ENCODE measurements at regions not wholly inside any gene's neighbourhood (a gene's known extent, or its start where the extent isn't known, plus 50 kb on each side); places are given as distances from the start of the nearest gene placed in this dataset.
"Not testable (repeated sequence)": the region's sequence is repeated elsewhere in the genome, so short reads cannot be mapped to it uniquely, and the experiment has no call there.

DNA sequence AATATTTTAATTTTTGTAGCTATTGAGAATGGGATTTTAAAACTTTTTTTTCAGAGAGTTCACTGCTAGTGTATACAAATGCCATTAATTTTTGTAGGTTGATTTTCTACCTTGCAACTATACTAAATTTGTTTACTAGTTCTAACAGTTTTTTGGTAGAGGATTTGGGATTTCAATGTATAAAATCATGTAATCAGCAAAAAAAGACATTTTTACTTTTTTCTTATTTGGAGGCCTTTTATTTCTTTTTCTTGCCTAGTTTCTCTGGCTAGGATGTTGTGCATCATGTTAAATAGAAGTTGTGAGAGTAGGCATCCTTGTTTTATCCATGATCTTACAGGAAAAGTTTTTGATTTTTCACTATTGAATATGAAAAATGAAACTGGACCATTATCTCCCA lies 602.9 kb upstream of the KIF2B start:
- Histone ChIP-seq H3K79me2 (ENCODE audit: control insufficient read depth, low read length) (no peaks in the 10 kb centered on the region), H3K4me1 (ENCODE audit: control insufficient read depth, low read length) (no peaks in the 10 kb centered on the region), H3K4me3 (ENCODE audit: low read length) (no peak overlapping the region), H3K36me3 (ENCODE audit: control insufficient read depth, low read length) (no peaks in the 10 kb centered on the region), H3K27ac (ENCODE audit: low read depth, low read length) (no peak overlapping the region), H3K27me3 (ENCODE audit: control insufficient read depth, low read length) (no peaks in the 10 kb centered on the region), H3K9me3 (ENCODE audit: control insufficient read depth, insufficient read depth, low read length) (no peaks in the 10 kb centered on the region), H3F3A (ENCODE audit: control insufficient read depth, insufficient read depth) (no peaks in the 10 kb centered on the region), H4K20me1 (ENCODE audit: control insufficient read depth, insufficient read depth, low read depth, low read length) (no peaks in the 10 kb centered on the region), H3K4me2 (ENCODE audit: low read length) (no peak overlapping the region), H3K9me2 (replicated peaks; ENCODE audit: control insufficient read depth, low read length) (no peaks in the 10 kb centered on the region)
- TF ChIP-seq CTCF (IDR thresholded peaks at IDR 0.05; ENCODE audit: low read depth, low read length, poor library complexity, severe bottlenecking) (no peak), EZH2phosphoT487 (IDR thresholded peaks at IDR 0.05; ENCODE audit: borderline replicate concordance, low read length) (no peak)

DNA sequence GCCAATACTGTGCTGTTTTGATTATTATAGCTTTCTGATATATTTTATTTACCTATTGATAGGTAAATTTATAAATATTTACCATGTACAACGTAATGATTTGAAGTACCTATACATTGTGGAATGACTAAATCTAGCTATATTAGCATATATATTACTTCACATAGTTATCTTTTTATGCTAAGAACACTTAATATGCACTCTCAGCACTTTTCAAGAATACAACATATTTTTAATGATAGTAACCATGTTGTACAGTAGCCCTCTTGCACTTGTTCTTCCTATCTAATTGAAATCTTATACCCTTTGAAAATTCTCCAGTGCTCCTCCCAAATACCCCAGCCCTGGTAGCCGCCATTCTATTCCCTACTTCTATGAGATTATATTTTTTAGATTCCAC lies 604.0 kb upstream of the KIF2B start:
- H3K36me3 ChIP-seq (ENCODE audit: control insufficient read depth, low read length): no peaks in the 10 kb centered on the region
- H3K9me3 ChIP-seq (ENCODE audit: control insufficient read depth, insufficient read depth, low read length): no peaks in the 10 kb centered on the region
- no peak overlapping the region for H3K4me2 ChIP-seq (ENCODE audit: low read length)
- H3K27ac ChIP-seq (ENCODE audit: low read depth, low read length): no peak overlapping the region
- no peak for TF ChIP-seq EZH2phosphoT487 (IDR thresholded peaks at IDR 0.05; ENCODE audit: borderline replicate concordance, low read length)
- no peak for TF ChIP-seq CTCF (IDR thresholded peaks at IDR 0.05; ENCODE audit: low read depth, low read length, poor library complexity, severe bottlenecking)
- H3K9me2 ChIP-seq (replicated peaks; ENCODE audit: control insufficient read depth, low read length): no peaks in the 10 kb centered on the region
- no peaks in the 10 kb centered on the region for H3K79me2 ChIP-seq (ENCODE audit: control insufficient read depth, low read length)
- no peaks in the 10 kb centered on the region for H3K27me3 ChIP-seq (ENCODE audit: control insufficient read depth, low read length)
- no peak overlapping the region for H3K4me3 ChIP-seq (ENCODE audit: low read length)
- H3K4me1 ChIP-seq (ENCODE audit: control insufficient read depth, low read length): no peaks in the 10 kb centered on the region
- H4K20me1 ChIP-seq (ENCODE audit: control insufficient read depth, insufficient read depth, low read depth, low read length): no peaks in the 10 kb centered on the region
- no peaks in the 10 kb centered on the region for H3F3A ChIP-seq (ENCODE audit: control insufficient read depth, insufficient read depth)

DNA sequence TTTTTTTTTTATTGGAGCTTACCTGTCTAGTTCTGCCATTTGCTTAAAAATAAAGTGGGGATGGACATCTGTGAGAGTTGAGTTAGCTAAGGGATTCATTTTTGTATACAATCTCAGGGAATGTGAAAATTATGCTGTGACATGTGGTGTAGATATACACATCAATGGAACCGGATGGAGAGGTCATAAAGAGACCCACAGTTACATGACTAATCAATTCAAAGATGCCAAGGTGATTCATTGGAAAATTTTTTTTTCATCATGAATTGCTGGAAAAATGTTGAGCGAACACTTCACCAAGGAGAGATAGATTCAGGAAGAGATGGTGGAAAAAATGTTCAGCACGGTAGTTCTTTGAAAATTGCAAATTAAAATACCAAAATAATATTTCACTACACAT lies 605.4 kb upstream of the KIF2B start:
- no peaks in the 10 kb centered on the region for H3K9me3 ChIP-seq (ENCODE audit: control insufficient read depth, insufficient read depth, low read length)

GRCh38 chr17:53208935-53209334 lies 613.8 kb upstream of the KIF2B start:
- not testable (repeated sequence) for H3K9me3 ChIP-seq (ENCODE audit: control insufficient read depth, insufficient read depth, low read length)

More for the DNA sequence above, 605.4 kb upstream of the KIF2B start:
- Histone ChIP-seq H4K20me1 (ENCODE audit: control insufficient read depth, insufficient read depth, low read depth, low read length) (no peaks in the 10 kb centered on the region), H3K4me2 (ENCODE audit: low read length) (no peak overlapping the region), H3K9me2 (replicated peaks; ENCODE audit: control insufficient read depth, low read length) (no peaks in the 10 kb centered on the region), H3K27ac (ENCODE audit: low read depth, low read length) (no peak overlapping the region), H3K4me3 (ENCODE audit: low read length) (no peak overlapping the region), H3K79me2 (ENCODE audit: control insufficient read depth, low read length) (no peaks in the 10 kb centered on the region), H3K4me1 (ENCODE audit: control insufficient read depth, low read length) (no peaks in the 10 kb centered on the region), H3K36me3 (ENCODE audit: control insufficient read depth, low read length) (no peaks in the 10 kb centered on the region), H3F3A (ENCODE audit: control insufficient read depth, insufficient read depth) (no peaks in the 10 kb centered on the region), H3K27me3 (ENCODE audit: control insufficient read depth, low read length) (no peaks in the 10 kb centered on the region)
- TF ChIP-seq CTCF (IDR thresholded peaks at IDR 0.05; ENCODE audit: low read depth, low read length, poor library complexity, severe bottlenecking): no peak
- no peak for TF ChIP-seq EZH2phosphoT487 (IDR thresholded peaks at IDR 0.05; ENCODE audit: borderline replicate concordance, low read length)

More at GRCh38 chr17:53208935-53209334, 613.8 kb upstream of the KIF2B start:
- not testable (repeated sequence) for H3K9me2 ChIP-seq (replicated peaks; ENCODE audit: control insufficient read depth, low read length); H3K4me2 ChIP-seq (ENCODE audit: low read length); H3K27ac ChIP-seq (ENCODE audit: low read depth, low read length); H3K4me1 ChIP-seq (ENCODE audit: control insufficient read depth, low read length); H3K4me3 ChIP-seq (ENCODE audit: low read length); H4K20me1 ChIP-seq (ENCODE audit: control insufficient read depth, insufficient read depth, low read depth, low read length); H3K79me2 ChIP-seq (ENCODE audit: control insufficient read depth, low read length); H3K27me3 ChIP-seq (ENCODE audit: control insufficient read depth, low read length); H3K36me3 ChIP-seq (ENCODE audit: control insufficient read depth, low read length); H3F3A ChIP-seq (ENCODE audit: control insufficient read depth, insufficient read depth)
